GM21526 (cell line): ENCODE measurements at regions not wholly inside any gene's neighbourhood (a gene's known extent, or its start where the extent isn't known, plus 50 kb on each side); places are given as distances from the start of the nearest gene placed in this dataset.
"Not testable (repeated sequence)": the region's sequence is repeated elsewhere in the genome, so short reads cannot be mapped to it uniquely, and the experiment has no call there.

Experiments
- ATAC-seq: cut with Tn5 transposase; IDR thresholded peaks from one replicate; pipeline ENCODE4 v1.9.1; 2021; ENCODE audit warnings: moderate library complexity; ENCODE audit not compliant: unreplicated experiment, low FRiP score

DNA sequence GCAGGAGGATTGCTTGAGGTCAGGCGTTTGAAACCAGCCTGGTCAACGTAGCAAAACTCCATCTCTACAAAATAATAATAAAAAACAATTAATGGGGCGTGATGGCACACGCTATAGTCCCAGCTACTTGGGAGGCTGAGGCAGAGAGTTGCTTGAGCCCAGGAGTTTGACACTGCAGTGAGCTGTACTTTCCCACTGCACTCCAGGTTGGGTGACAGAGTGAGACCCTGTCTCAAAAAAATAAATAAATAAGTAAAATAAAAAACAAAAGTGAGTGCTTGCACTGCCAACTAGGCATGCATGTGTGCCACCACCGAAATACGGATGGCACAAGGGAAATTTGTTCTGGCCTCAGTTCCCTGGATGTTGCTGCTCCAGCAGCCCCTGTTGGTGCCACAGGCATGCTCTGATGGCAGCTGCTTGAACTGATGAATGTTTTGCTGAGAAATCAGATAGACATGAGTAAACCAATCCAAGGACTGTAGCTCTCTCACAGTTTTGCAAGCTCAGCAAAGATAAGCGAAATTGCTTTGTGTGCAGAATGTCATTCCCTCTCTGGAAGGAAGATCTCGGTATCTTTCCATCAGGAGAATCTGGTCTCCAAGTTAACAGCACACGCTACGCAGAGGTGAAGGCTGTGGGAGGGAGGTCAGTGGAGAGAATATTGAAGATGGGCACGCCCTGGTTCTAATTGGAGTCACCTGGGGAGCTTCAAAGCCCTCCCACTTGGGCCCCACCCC is 188.0 kb upstream of the SLC24A3 start:
- ATAC-seq: no peak

DNA sequence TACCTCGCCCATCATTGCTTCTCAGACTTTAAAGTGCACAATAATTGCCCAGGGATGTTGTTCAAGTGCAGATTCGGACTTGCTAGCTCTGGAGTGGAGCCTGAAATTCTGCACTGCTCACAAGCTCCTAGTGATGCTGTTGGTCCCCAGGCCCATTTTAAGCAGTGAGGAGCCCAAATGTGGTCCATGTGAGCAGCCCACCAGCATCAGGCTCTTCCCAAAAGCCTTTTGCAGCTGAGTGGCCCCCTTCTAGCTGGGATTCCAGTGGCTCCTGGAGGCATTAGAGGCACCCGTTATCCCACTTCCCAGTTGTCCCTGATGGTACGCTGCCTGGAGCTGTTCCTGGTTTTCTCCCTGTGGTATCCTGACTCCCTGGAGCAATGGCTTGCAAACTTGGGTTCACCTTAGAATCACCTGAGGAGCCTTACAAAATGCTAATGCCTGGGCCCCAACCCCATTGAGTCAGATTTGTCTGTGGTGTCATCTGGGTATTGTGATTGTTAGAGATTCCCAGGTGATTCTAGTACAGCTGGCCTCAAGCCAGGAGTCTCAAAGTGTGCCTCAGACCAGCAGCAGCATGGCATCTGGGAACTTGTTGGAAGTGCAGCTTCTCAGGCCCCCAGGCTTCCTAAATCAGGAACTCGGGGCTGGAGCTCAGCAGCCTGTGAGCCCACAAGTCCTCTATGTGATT is 186.9 kb upstream of the SLC24A3 start:
- ATAC-seq: peak; percentile 17

DNA sequence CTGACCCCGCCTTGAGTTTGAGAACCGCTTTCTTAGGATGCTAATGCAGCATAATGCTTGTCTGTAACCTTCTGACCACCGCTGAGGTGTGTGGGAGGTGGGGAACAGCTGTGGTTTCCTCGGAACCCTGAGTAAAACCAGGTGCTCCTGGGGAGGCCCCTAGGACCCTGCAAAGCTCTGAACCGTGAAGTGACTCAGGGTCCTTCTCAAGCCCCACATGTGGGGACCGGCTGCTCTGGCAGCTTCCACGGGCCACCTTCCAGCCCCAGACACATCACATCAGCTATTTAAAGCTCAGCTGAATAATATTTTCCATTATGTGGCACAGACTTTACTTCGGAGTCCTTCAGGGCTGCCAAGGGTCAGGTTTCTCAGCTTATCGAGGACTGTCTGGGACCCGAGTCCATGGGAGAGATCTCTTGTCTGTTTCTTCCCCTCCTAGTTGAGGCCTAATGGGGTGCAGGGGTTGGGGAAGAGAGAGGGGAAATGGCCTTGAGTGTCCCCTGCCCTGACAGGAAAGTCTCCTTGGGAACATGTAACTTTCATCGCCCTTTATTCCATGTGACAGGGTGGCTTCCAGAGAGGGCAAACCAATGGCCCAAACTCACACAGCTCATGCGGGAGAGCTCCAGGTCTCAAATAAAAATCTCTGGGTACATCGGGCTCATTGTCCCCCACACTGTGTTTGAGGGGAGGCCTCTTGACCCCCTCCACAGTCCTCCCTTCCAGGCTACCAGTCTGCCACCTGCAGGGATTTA is 186.1 kb upstream of the SLC24A3 start:
- peak; percentile 70 for ATAC-seq

- ATAC-seq: no peak
Measured at GRCh38 chr20:19026901-19027644, 185.4 kb upstream of the SLC24A3 start.

- no peak for ATAC-seq
Measured at GRCh38 chr20:19027971-19028370, 184.5 kb upstream of the SLC24A3 start.

DNA sequence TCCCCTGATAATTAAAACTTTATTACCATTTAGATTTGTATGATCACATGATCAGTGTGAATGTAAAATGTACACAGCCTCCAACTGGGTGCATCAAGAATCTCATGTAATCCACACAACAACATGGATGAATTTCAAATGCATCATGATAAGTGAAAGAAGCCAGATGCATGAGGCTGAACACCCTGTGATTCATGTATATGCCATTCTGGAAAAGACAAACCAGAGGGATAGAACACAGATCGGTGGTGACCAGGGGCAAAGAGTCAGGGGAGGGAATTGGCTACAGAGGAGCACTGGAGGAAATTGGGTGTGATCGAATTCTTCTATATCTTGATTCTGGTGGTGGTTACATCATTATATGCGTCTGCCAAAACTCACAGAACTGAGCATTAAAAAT is 170.7 kb upstream of the SLC24A3 start:
- ATAC-seq: no peak

- no peak for ATAC-seq
Measured at GRCh38 chr20:19045371-19045770, 167.1 kb upstream of the SLC24A3 start.

GRCh38 chr20:19047040-19047950 is 165.1 kb upstream of the SLC24A3 start:
- ATAC-seq: no peak

- no peak for ATAC-seq
Measured at GRCh38 chr20:19047951-19048296, 164.5 kb upstream of the SLC24A3 start.

GRCh38 chr20:19048995-19049501 is 163.4 kb upstream of the SLC24A3 start:
- no peak for ATAC-seq

DNA sequence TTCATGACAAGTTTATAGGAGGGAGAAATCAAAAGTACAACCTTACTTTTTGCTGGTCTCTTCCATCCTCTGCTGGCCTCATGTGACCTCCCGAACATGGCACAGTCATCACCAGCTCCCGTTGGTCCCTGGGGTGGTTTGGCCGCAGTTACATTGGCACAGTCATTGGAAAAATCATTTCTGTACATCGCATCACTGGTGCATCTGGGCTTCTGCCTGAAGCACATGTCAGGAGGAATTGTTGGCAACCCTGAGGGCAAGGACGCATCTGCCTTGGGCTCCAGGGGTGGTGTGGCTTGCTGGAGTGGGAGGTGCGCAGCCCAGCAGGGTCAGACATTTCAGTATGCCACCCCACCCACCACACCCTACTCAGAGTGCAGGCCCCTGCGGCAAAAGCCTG is 162.9 kb upstream of the SLC24A3 start:
- no peak for ATAC-seq

DNA sequence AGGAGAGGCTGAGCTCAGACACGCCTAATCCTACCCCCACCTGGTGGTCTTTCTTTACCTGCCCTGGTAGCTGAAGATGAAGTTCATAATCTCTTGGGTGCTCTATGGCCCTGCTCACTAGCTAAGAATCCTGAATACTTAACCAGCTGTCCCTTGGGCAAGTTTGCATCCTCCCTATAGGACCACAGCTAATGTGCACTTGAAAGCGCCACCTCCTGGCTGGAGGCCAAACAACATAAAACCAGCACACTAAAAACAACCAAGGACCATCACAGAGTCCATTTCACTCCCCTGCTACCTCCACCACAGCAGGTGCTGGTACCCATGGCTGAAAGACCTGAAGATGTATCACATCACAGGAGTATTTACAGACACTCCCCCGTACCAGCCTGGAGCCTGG is 155.5 kb upstream of the SLC24A3 start:
- no peak for ATAC-seq

DNA sequence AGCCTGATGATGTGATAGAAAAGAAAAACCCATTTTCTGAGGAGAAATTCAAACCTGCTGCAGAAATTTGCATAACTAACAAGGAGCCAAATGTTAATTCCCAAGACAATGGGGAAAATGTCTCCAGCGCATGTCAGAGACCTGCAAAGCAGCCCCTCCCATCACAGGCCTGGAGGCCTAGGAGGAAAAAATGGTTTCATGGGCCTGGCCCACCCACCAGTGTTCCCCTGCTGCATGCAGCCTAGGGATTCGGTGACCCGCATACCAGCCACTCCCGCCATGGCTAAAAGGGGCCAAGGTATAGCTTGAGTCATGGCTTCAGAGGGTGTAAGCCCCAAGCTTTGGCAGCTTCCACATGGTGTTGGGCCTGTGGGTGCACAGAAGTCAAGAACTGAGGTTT is 147.7 kb upstream of the SLC24A3 start:
- ATAC-seq: not testable (repeated sequence)

GRCh38 chr20:19067986-19068385 is 144.5 kb upstream of the SLC24A3 start:
- no peak for ATAC-seq

DNA sequence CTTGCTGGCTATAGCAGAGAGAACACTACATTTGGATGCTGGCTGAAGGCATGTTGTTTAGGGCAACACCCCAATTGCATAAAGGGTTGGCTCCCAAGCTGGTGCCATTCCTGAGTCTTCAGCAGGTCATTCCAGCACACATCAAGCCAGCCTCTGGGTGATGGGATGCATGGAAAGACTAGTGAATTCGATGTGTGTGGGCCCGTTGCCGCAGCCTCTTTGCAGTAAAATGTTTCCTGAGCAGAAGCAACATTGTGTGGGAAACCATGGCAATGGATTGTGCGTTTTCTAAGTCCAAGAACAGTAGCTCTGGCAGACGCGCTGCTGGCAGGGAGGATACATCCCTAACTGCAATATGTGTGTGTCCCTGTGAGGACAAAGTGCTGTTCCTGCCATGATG is 142.4 kb upstream of the SLC24A3 start:
- no peak for ATAC-seq

DNA sequence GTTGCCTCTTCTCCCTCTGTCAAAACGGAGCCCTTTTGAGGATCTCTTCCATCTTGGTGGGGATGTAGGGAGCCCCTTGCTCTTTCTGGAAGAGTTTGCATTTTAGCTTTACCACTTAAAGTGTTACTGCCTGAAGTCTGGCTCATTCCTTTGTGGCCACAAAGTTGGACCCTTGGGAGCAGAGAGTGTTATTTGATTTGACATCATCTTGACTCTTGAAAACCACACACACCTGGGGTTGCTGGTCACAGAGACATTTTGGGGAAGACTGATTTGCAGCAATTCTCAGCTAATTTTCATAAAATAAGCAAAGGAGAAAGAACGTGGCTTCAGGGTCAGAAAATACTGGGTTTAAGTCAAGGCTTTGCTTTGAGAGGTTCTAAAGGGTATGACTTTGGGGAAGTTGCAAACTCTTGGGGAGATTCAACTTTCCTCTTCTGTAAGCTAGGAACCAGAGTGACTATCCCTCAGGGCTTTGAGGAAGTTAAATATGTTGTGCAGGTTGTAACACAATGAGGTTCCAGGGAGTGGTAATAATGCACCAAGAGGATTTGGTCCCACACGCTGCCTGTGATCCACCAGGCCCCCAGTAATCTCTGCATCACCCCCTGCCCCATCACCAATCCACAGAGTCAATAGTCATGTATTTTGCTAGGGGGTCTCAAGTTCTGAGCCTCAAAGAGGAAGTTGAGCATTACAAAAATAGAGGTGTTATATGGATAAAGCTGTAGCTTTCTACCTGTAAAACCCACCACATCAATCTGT is 141.6 kb upstream of the SLC24A3 start:
- ATAC-seq: peak; percentile 32

DNA sequence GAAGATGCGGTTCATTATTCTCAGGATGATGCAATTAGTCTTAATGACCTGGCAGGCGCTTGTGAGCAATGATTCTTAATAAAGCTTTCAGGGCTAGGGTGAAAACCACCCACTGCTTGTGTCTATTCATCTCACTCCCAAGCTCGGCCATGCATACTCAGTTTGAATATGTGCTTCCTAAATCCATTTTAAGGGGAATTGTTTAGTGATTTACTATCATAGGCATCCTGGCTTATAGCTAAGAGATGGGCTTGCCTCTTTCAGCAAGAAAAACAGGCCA is 141.1 kb upstream of the SLC24A3 start:
- peak; percentile 43 for ATAC-seq

GRCh38 chr20:19071902-19072498 is 140.4 kb upstream of the SLC24A3 start:
- ATAC-seq: no peak

GRCh38 chr20:19072988-19073387 is 139.5 kb upstream of the SLC24A3 start:
- no peak for ATAC-seq
